Suprapubic skin (tissue), 4 donors: ENCODE measurements at regions not wholly inside any gene's neighbourhood (a gene's known extent, or its start where the extent isn't known, plus 50 kb on each side); places are given as distances from the start of the nearest gene placed in this dataset.

Experiments
- DNase-seq, 2 donors: peaks; one replicate each; pipeline ENCODE4 v3.0.0-alpha.2; 2019; ENCODE audit warnings: low spot score in 2 of 2
- H3K27ac ChIP-seq: fragments of 200-600 bp; sonication (generic); one replicate; pipeline ENCODE4 v1.5.1; 2019
- H3K27me3 ChIP-seq: fragments of 200-600 bp; sonication (generic); one replicate; pipeline ENCODE4 v1.5.1; 2019
- H3K36me3 ChIP-seq: fragments of 200-600 bp; sonication (generic); one replicate; pipeline ENCODE4 v1.5.1; 2019
- H3K4me1 ChIP-seq: fragments of 200-600 bp; sonication (generic); one replicate; pipeline ENCODE4 v1.5.1; 2019
- H3K4me3 ChIP-seq: fragments of 200-600 bp; sonication (generic); one replicate; pipeline ENCODE4 v1.5.1; 2019; ENCODE audit warnings: mild to moderate bottlenecking
- H3K9me3 ChIP-seq: fragments of 200-600 bp; sonication (generic); one replicate; pipeline ENCODE4 v1.5.1; 2019
- CTCF ChIP-seq, 2 donors: fragments of 200-600 bp in 1 of 2; fragments of 450-650 bp in 1 of 2; sonication (generic) in 1 of 2; IDR thresholded peaks; one replicate each; pipeline ENCODE4 v1.5.1; 2016 to 2019; ENCODE audit warnings: antibody characterized with exemption in 2 of 2, mild to moderate bottlenecking in 1 of 2, moderate library complexity in 1 of 2
- EP300 ChIP-seq: sonication (generic); formaldehyde crosslinking; IDR thresholded peaks from one replicate; pipeline ENCODE4 v1.6.1; 2017; ENCODE audit warnings: antibody characterized with exemption
- POLR2A ChIP-seq, 2 donors: fragments of 450-650 bp; IDR thresholded peaks; one replicate each; pipeline ENCODE4 v1.6.1; 2017; ENCODE audit warnings: antibody characterized with exemption in 2 of 2, mild to moderate bottlenecking in 2 of 2, moderate library complexity in 2 of 2
- POLR2AphosphoS5 ChIP-seq, 3 donors: sonication (generic); formaldehyde crosslinking; IDR thresholded peaks; one replicate each; pipeline ENCODE4 v1.6.1; 2017; ENCODE audit warnings: antibody characterized with exemption in 3 of 3
- WGBS: methylation state at CpG from one replicate; pipeline ENCODE4 v1.1.5; 2018; 5-methylcytosine and 5-hydroxymethylcytosine counted together

GRCh38 chr6:168247443-168248147 lies 72.0 kb downstream of the DACT2 start:
- Histone ChIP-seq H3K27me3 (no peaks in the 10 kb centered on the region), H3K36me3 (no peaks in the 10 kb centered on the region), H3K4me1 (no peaks in the 10 kb centered on the region), H3K9me3 (no peaks in the 10 kb centered on the region), H3K27ac (no peak overlapping the region), H3K4me3 (no peak overlapping the region)
- no peak for DNase-seq
- WGBS, result 22% methylated on average over 13 of the region's 16 CpGs
- no peak for TF ChIP-seq EP300
- no peak for TF ChIP-seq POLR2A (IDR thresholded peaks at IDR 0.05)
- no peak for TF ChIP-seq POLR2AphosphoS5 (IDR thresholded peaks at IDR 0.05)
- TF ChIP-seq CTCF (IDR thresholded peaks at IDR 0.05), result no peak

DNA sequence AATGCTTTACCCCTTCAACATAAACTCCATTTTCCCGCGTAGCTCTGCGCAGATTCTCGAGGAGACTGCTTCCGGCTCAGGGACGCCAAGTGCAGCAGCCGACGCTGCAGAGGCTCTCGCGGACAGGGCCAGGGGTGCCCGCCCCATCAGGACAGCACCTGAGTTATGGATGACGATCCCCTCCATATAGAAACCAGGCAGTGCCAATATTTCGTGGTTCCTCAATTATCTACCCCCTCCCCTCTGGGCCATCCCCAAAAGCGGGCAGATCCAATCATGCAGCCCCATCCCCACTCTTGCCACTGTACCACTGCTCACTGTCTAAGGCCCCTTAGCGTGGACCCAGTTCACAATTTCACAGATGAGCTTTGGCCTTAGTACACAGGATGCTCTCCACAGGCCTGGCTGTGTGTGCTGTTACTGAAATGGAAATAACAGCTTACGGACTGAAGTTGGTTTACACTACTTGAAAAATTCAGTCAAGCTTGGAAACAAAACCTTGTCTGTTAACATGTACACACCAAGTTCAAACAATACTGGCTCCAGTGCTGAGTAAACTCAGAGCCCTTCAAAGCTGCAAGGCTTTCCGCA lies 74.5 kb downstream of the DACT2 start:
- H3K9me3 ChIP-seq, result no peaks in the 10 kb centered on the region
- 91% methylated on average over 17 of the region's 17 CpGs for WGBS
- no peak overlapping the region for H3K4me3 ChIP-seq
- H3K27me3 ChIP-seq, result no peaks in the 10 kb centered on the region
- no peaks in the 10 kb centered on the region for H3K4me1 ChIP-seq
- no peaks in the 10 kb centered on the region for H3K36me3 ChIP-seq
- DNase-seq, result no peak
- H3K27ac ChIP-seq, result no peak overlapping the region
- TF ChIP-seq CTCF (IDR thresholded peaks at IDR 0.05), result no peak
- no peak for TF ChIP-seq EP300
- TF ChIP-seq POLR2A (IDR thresholded peaks at IDR 0.05), result no peak
- TF ChIP-seq POLR2AphosphoS5 (IDR thresholded peaks at IDR 0.05), result no peak

GRCh38 chr6:168243812-168244376 lies 75.7 kb downstream of the DACT2 start:
- Histone ChIP-seq H3K36me3 (no peaks in the 10 kb centered on the region), H3K4me3 (no peak overlapping the region), H3K27ac (no peak overlapping the region), H3K9me3 (no peaks in the 10 kb centered on the region), H3K4me1 (peaks cover 4% of the 10 kb centered on the region), H3K27me3 (no peaks in the 10 kb centered on the region)
- 72% methylated on average over 6 of the region's 6 CpGs for WGBS
- DNase-seq, result no peak
- no peak for TF ChIP-seq POLR2A (IDR thresholded peaks at IDR 0.05)
- TF ChIP-seq EP300, result no peak
- no peak for TF ChIP-seq CTCF (IDR thresholded peaks at IDR 0.05)
- no peak for TF ChIP-seq POLR2AphosphoS5 (IDR thresholded peaks at IDR 0.05)

- H3K4me3 ChIP-seq, result no peak overlapping the region
Observed at GRCh38 chr6:168242940-168243225, 76.7 kb downstream of the DACT2 start.

More at GRCh38 chr6:168242940-168243225, 76.7 kb downstream of the DACT2 start:
- Histone ChIP-seq H3K4me1 (peaks cover 9% of the 10 kb centered on the region), H3K27me3 (no peaks in the 10 kb centered on the region), H3K9me3 (no peaks in the 10 kb centered on the region), H3K36me3 (no peaks in the 10 kb centered on the region), H3K27ac (no peak overlapping the region)
- no peak for DNase-seq
- WGBS, result 96% methylated on average over 8 of the region's 8 CpGs
- no peak for TF ChIP-seq POLR2A (IDR thresholded peaks at IDR 0.05)
- TF ChIP-seq EP300, result no peak
- TF ChIP-seq POLR2AphosphoS5 (IDR thresholded peaks at IDR 0.05), result no peak
- no peak for TF ChIP-seq CTCF (IDR thresholded peaks at IDR 0.05)
